Mesothelial cell of epicardium (in vitro differentiated cells): ENCODE measurements at regions not wholly inside any gene's neighbourhood (a gene's known extent, or its start where the extent isn't known, plus 50 kb on each side); places are given as distances from the start of the nearest gene placed in this dataset.

ENCODE experiments used
- DNase-seq, 2 experiments: peaks; one replicate each; pipeline ENCODE4 v3.0.0; 2021; ENCODE audit warnings: low spot score in 2 of 2; ENCODE audit not compliant: unreplicated experiment in 2 of 2
- H3K27ac Mint-ChIP-seq: 2 replicates; pipeline ENCODE4 v1.8.0; 2021; ENCODE audit warnings: mixed read lengths
- H3K27me3 Mint-ChIP-seq: 2 replicates; pipeline ENCODE4 v1.8.0; 2021; ENCODE audit warnings: low read depth, mixed read lengths
- H3K36me3 Mint-ChIP-seq: 2 replicates; pipeline ENCODE4 v1.8.0; 2021; ENCODE audit warnings: mixed read lengths
- H3K4me1 Mint-ChIP-seq: 2 replicates; pipeline ENCODE4 v1.8.0; 2021; ENCODE audit warnings: mixed read lengths
- H3K4me3 Mint-ChIP-seq: 2 replicates; pipeline ENCODE4 v1.8.0; 2021; ENCODE audit warnings: mild to moderate bottlenecking, moderate library complexity, mixed read lengths
- H3K9me3 Mint-ChIP-seq: 2 replicates; pipeline ENCODE4 v1.8.0; 2021; ENCODE audit warnings: mixed read lengths
- CTCF ChIP-seq: fragments of 200-600 bp; sonication (generic); IDR thresholded peaks from one replicate; pipeline ENCODE4 v1.5.0; 2021; ENCODE audit warnings: antibody characterized with exemption; ENCODE audit not compliant: unreplicated experiment

GRCh38 chr4:159765382-159765781, 662.5 kb downstream of the RAPGEF2 start:
- TF ChIP-seq CTCF: no peak
- no peaks in the 10 kb centered on the region for H3K27me3 Mint-ChIP-seq
- H3K9me3 Mint-ChIP-seq: peaks cover 6% of the 10 kb centered on the region
- peak overlapping the region; percentile 61 for H3K27ac Mint-ChIP-seq
- no peaks in the 10 kb centered on the region for H3K36me3 Mint-ChIP-seq
- DNase-seq: no peak
- no peak overlapping the region for H3K4me3 Mint-ChIP-seq
- peaks cover 24% of the 10 kb centered on the region for H3K4me1 Mint-ChIP-seq

DNA sequence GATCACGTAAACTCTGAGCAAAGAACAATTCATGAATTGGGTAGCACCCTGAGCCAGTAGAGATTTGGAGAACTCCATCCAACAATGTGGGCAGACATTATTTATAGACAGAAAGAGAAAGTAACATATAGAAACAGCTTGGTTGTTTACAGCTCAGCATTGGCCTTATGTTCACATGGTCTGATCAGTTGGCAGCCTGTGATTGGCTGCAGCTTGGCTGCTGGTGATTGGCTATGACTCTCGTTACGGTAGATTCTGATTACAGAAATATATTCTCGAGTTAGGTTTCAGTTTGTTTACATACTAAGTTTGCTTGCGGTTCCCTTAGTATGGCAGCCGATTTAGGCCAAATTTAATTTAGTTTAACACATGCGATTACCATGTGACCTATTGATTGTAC, 663.4 kb downstream of the RAPGEF2 start:
- peaks cover 25% of the 10 kb centered on the region for H3K4me1 Mint-ChIP-seq
- TF ChIP-seq CTCF: no peak

DNA sequence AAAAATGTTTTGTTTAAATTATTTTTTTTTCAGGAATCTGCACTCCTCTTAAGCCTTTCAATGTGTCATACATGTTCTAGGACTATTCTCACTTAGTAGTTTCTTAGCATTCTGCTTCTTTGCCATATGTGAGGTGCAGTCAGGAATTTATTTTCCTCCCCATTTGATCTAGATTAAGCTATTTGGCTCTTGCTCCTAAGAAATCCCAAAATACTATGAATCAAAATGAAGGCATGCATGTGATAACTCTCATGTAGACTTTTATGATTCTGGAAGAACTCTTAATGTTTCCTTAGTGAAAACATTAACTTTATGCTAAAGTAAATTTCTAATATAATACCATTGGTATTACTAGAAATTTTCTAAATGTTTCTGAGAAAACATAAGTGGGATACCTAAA, 664.5 kb downstream of the RAPGEF2 start:
- peaks cover 25% of the 10 kb centered on the region for H3K4me1 Mint-ChIP-seq
- H3K4me3 Mint-ChIP-seq: no peak overlapping the region
- peak overlapping the region; percentile 79 for H3K27ac Mint-ChIP-seq
- H3K9me3 Mint-ChIP-seq: peaks cover 6% of the 10 kb centered on the region
- H3K36me3 Mint-ChIP-seq: no peaks in the 10 kb centered on the region
- no peaks in the 10 kb centered on the region for H3K27me3 Mint-ChIP-seq
- TF ChIP-seq CTCF: no peak
- DNase-seq: no peak

More for the DNA sequence above, 663.4 kb downstream of the RAPGEF2 start:
- H3K27ac Mint-ChIP-seq: peak overlapping the region; percentile 61
- H3K36me3 Mint-ChIP-seq: no peaks in the 10 kb centered on the region
- no peak overlapping the region for H3K4me3 Mint-ChIP-seq
- H3K27me3 Mint-ChIP-seq: no peaks in the 10 kb centered on the region
- peaks cover 6% of the 10 kb centered on the region for H3K9me3 Mint-ChIP-seq
- DNase-seq: no peak

DNA sequence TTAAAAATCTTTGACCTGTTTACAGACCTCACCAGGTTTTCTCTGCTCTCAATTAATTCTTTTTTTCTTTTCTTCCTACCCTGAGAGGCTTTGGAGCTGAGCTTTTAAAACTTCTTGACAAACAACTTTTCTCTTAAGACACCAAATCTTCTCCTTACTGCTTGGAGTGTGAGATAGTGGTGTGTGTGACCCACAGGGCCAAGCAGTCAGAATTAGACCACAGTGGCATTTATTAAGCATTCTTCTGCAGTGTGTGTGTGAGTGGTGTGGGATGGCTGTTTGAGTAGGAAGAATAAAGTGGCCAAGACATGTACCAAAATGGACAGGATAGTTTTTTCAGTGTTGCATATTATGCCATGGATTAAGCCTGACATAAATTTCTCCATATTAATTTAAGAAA, 665.1 kb downstream of the RAPGEF2 start:
- no peak for TF ChIP-seq CTCF
- H3K27me3 Mint-ChIP-seq: no peaks in the 10 kb centered on the region
- H3K36me3 Mint-ChIP-seq: no peaks in the 10 kb centered on the region
- peaks cover 7% of the 10 kb centered on the region for H3K9me3 Mint-ChIP-seq
- peak overlapping the region; percentile 79 for H3K27ac Mint-ChIP-seq
- DNase-seq: no peak
- no peak overlapping the region for H3K4me3 Mint-ChIP-seq
- H3K4me1 Mint-ChIP-seq: peaks cover 25% of the 10 kb centered on the region

DNA sequence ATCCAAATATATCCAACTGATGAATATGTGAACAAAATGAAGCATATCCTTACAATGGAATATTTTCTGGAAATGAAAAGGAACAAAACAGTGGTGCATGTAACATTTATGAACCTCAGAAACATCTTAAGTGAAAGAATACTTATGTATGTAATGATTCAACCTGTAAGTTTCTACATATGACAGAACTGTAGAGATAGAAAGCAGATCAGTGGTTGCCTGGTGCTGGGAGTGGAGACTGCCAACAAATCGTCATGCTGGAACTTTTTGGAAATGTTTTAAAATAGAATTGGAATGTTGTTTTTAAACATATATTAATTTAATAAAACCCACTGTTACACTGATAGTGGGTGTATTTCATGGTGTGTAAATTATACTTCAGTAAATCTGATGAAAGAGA, 667.5 kb downstream of the RAPGEF2 start:
- Mint-ChIP-seq H3K4me1 (peaks cover 19% of the 10 kb centered on the region), H3K27ac (no peak overlapping the region), H3K9me3 (peaks cover 7% of the 10 kb centered on the region), H3K27me3 (no peaks in the 10 kb centered on the region), H3K36me3 (no peaks in the 10 kb centered on the region), H3K4me3 (no peak overlapping the region)
- no peak for DNase-seq
- TF ChIP-seq CTCF: no peak

GRCh38 chr4:159770969-159771368, 668.1 kb downstream of the RAPGEF2 start:
- peaks cover 7% of the 10 kb centered on the region for H3K9me3 Mint-ChIP-seq
- H3K27ac Mint-ChIP-seq: no peak overlapping the region
- H3K4me3 Mint-ChIP-seq: no peak overlapping the region
- DNase-seq: no peak
- TF ChIP-seq CTCF: no peak
- peaks cover 14% of the 10 kb centered on the region for H3K4me1 Mint-ChIP-seq
- no peaks in the 10 kb centered on the region for H3K36me3 Mint-ChIP-seq
- H3K27me3 Mint-ChIP-seq: no peaks in the 10 kb centered on the region
